HG03442 (cell line): ENCODE measurements at regions not wholly inside any gene's neighbourhood (a gene's known extent, or its start where the extent isn't known, plus 50 kb on each side); places are given as distances from the start of the nearest gene placed in this dataset.
"Not testable (repeated sequence)": the region's sequence is repeated elsewhere in the genome, so short reads cannot be mapped to it uniquely, and the experiment has no call there.

Source experiments
- ATAC-seq: cut with Tn5 transposase; IDR thresholded peaks from one replicate; pipeline ENCODE4 v1.9.1; 2021; ENCODE audit warnings: mild to moderate bottlenecking, moderate library complexity; ENCODE audit not compliant: unreplicated experiment

- ATAC-seq: no peak
Observed at GRCh38 chr5:92552206-92553160, 1028.5 kb downstream of the NR2F1-AS1 start.

GRCh38 chr5:92548346-92548745 lies 1032.7 kb downstream of the NR2F1-AS1 start:
- ATAC-seq: no peak

- ATAC-seq: no peak
Observed at GRCh38 chr5:92544596-92544995, 1036.4 kb downstream of the NR2F1-AS1 start.

DNA sequence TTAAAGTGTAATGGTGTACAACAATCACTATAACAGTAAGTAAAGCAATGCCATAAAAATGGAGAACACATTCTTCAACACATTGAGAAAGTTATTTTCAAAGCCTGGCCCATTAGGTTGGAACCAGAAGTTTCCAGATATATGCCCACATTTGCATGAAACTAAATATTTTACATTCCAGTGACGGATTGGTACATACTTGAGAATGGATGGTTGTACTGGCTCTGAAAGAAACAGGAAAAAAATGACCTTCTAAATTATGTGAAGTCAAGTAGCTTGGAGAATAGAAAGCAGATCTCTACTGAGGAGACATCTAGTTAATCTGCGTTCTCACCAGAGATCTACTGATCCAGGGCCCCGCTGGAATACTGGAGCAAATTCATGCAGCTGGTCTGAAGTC lies 1037.0 kb downstream of the NR2F1-AS1 start:
- ATAC-seq: no peak

GRCh38 chr5:92543201-92543600 lies 1037.8 kb downstream of the NR2F1-AS1 start:
- no peak for ATAC-seq

DNA sequence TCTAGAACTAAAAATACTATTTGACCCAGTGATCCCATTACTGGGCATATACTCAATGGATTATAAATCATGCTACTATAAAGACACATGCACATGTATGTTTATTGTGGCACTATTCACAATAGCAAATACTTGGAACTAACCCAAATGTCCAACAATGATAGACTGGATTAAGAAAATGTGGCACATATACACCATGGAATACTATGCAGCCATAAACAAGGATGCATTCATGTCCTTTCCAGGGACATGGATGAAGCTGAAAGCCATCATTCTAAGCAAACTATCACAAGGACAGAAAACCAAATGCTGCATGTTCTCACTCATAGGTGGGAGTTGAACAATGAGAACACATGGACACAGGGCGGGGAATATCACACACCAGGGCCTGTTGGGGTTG lies 1039.0 kb downstream of the NR2F1-AS1 start:
- not testable (repeated sequence) for ATAC-seq

GRCh38 chr5:92527311-92528078 lies 1053.5 kb downstream of the NR2F1-AS1 start:
- peak; percentile 94 for ATAC-seq

DNA sequence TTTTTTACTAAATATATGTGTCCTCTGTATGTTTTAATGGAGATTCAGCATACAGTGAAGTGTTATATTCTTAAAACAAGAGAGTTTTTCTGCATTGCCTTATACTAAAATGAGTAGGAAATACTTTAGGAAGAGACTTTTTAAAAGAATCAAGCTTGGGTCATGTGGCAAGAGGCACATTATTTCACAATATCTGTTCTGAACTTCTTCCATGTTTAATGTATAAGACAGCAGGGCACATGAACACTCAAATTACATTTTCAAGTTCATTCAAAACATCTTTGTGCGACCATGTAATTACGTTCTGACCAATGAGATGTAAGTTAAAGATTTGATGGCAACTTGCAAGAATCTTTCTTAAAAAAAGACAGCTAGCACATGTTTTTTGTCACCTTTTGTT lies 1055.9 kb downstream of the NR2F1-AS1 start:
- ATAC-seq: no peak

- ATAC-seq: no peak
Observed at GRCh38 chr5:92519811-92520632, 1061.0 kb downstream of the NR2F1-AS1 start.

- peak; percentile 100 for ATAC-seq
Observed at GRCh38 chr5:92518318-92518904, 1062.6 kb downstream of the NR2F1-AS1 start.

DNA sequence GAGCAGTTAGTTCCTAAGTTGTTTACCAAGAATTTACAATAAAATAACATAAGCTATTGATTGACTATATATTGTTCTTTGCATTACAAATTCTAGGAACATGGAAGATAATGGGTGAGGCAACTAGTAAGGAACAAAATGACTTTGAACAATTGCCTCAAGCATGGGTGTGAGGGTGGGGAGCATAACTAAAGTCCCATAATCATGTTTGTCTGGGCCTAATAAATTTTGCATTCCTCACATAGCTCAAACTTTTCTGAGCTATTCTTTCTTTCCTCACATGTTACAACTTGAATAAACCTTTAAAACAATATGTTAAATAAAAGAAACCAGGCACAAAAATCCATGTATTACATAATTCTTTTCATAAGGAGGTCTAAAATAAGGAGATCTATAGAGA lies 1066.1 kb downstream of the NR2F1-AS1 start:
- ATAC-seq: no peak

GRCh38 chr5:92513067-92513466 lies 1068.0 kb downstream of the NR2F1-AS1 start:
- ATAC-seq: no peak

DNA sequence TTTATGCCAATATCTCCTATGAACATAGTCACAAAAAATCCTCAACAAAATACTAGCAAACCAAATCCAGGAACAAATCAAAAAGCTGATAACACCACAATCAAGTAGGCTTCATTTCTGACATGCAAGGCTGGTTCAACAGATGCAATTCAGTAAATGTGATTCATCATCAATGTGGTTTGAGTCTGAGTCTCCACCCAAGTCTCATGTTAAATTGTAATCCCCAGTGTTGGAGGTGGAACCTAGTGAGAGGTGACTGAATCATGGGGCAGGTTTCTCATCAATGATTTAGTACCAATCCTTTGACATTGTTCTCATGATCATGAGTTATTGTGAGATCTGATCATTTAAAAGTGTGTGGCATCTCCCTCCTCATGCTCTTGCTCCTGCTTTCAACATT lies 1072.7 kb downstream of the NR2F1-AS1 start:
- no peak for ATAC-seq

DNA sequence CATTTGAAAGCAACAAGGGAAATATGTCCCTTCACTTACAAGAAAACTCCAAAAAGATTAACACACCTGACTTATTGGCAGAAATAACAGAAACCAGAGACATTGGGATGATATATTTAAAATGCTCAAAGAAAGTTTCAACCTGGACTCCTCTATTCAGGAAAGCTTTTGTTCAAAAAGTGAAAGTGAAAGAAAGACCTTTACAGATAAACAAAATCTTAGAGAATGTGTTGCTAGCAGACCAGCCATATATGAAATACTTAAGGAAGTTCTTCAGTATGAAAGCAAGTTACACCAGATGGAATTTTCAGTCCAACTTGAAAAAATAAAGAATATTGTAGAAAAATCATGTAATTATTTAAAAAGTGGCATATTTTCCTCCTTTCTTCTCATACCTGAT lies 1075.1 kb downstream of the NR2F1-AS1 start:
- no peak for ATAC-seq

DNA sequence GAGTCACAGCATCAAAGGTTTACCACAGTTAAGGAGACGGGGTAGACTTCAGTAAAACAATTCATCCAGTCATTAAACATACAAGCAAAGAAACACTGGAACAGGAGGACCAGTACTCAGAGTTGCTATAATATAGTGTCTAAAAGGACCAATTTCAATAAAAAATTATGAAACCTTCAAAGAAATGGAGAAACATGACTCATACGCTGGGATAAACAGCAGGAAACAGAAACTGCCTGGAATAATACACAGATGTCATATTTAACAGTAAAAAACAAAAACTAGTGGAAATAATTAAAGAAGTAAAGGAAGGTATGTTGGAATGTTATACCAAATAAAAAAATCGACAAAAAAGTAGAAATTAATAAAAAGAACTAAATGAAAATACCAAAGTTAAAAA lies 1075.9 kb downstream of the NR2F1-AS1 start:
- no peak for ATAC-seq

GRCh38 chr5:92504346-92504745 lies 1076.7 kb downstream of the NR2F1-AS1 start:
- no peak for ATAC-seq

DNA sequence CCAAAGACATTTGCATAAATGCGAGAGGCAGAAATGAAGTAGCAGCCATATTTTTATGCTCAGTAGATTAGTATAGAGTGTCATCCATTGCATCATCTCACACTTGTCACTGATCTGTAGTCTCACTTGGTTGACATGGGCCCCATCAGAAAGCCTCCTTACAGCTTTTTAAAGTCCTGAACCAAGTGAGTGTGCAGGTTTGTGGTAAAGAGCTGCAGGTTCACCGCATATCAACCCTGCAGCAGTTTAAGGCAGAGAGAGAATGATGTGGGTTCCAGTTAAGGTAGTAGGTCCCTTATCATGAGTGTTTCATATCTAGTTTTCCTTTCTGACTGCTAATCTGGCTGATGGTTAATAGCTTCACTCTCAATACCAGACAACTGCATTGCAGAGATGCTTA lies 1080.3 kb downstream of the NR2F1-AS1 start:
- no peak for ATAC-seq

DNA sequence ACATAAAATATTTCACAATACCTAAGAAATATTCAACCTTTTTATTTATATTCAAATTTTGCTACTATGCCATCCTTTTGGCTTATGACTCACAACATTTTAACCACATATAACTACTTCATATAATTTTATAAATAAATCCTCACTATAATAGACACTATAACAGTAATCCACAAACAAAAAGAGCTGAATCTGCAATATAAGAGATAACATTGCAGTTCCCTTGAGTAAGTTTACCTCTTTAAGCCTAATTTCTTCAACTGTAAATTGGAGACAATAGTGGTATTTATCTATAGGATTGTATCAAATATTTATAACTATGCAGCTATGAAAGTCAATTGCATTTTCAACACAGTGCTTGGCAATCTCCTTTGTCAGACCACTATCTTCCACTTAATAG lies 1084.5 kb downstream of the NR2F1-AS1 start:
- ATAC-seq: no peak

DNA sequence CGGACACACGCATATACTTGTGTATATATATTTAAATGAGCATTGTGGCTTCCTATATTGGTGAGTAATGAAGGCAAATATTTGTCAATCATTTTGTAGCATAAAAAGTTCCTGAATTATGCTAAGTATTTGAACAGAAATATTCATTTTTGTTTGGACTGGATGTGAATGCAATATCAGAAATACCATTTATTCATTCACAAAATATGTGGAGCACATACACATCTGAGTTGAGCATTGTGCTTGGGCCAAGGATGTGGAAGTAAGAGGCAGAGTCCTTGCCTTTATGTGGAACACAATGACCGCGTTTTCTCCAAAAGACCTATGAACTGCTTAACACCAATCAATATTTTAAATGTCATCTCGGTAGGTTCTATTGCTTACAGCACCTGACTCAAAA lies 1086.5 kb downstream of the NR2F1-AS1 start:
- ATAC-seq: no peak

DNA sequence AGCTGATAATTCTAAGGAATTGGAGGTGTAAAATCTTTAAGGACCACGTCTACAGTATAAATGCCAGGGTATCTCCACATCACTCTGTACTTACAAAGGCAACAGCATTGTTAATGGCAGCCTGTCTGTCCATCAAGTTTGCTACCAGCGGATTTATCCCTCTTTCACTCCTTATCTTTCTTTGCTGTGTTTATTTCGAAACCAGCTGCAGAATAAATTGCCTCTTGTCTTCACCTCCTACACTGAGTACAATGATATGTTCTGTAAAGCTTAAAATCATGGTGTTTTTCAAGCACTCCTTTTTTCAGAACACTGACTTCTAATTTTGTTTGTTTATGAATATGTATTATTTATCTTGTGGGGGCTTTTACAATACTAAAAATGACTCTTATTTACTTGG lies 1088.1 kb downstream of the NR2F1-AS1 start:
- ATAC-seq: no peak

DNA sequence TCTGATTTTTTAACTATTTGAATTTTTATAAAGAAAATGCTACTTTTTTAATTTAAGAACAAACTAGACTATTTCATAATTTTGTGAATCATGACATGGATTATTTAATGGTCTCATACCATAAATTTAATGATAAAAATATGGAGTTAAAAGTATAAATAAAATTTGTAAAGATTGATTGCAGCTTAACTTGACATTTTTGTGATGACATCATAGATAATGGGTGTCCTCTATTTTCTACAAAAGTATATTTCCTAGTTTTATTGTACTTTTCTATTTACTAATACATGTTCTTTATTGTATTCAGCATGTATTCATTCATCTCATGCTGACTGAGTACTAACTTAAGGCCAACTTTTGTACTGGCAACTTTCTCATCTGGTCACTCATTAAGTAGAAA lies 1096.5 kb downstream of the NR2F1-AS1 start:
- ATAC-seq: no peak
